Hepatic stellate cell (primary cell): ENCODE measurements at regions not wholly inside any gene's neighbourhood (a gene's known extent, or its start where the extent isn't known, plus 50 kb on each side); places are given as distances from the start of the nearest gene placed in this dataset.
"Not testable (repeated sequence)": the region's sequence is repeated elsewhere in the genome, so short reads cannot be mapped to it uniquely, and the experiment has no call there.

Source experiments
- DNase-seq: peaks from one replicate; pipeline ENCODE4 v3.0.0; 2011; ENCODE audit warnings: low spot score

GRCh38 chr7:104264285-104264684 lies 56.5 kb upstream of the ORC5 start:
- no peak for DNase-seq

GRCh38 chr7:104267701-104268368 lies 60.0 kb upstream of the ORC5 start:
- DNase-seq = peak; percentile 17

DNA sequence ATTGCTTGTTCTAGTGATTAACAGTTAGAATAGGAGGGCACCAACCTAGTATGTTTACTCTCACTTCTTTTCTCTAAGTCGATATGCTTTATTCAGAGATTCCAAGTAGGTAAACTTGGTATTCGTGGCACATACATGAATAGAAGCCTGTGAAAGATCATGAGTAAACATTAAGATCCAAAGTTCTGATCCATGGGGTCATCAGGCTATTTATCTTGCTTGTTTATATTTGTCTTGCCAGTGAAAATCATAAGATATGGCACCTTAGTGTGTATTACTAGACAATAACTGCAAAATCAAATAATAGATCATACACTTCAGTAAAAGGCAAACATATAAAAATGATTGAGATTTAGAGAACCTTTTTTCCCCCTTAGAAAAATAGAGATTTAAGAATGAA lies 56.5 kb upstream of the LHFPL3 start:
- no peak for DNase-seq

- DNase-seq = peak; percentile 12
These were observed 55.5 kb upstream of the LHFPL3 start for GRCh38 chr7:104272767-104273384.

DNA sequence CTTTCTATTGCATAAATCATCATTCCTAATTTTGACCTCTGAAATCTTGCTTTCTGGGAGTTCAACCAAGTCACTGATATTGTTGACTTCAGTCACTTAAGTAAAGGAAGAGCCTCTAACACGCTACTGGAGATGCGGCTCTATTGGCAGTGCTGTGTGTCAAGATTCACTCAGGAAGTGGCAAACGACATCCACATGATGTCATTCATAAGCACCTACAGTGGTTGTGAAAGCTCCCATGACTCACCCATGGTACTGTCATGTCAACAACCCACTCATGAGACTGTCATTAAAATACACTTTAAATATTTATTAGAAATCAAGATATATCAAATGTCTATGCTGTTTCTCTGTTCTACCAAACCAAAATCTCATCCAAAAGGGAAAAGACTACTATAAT lies 52.5 kb upstream of the LHFPL3 start:
- DNase-seq = no peak

DNA sequence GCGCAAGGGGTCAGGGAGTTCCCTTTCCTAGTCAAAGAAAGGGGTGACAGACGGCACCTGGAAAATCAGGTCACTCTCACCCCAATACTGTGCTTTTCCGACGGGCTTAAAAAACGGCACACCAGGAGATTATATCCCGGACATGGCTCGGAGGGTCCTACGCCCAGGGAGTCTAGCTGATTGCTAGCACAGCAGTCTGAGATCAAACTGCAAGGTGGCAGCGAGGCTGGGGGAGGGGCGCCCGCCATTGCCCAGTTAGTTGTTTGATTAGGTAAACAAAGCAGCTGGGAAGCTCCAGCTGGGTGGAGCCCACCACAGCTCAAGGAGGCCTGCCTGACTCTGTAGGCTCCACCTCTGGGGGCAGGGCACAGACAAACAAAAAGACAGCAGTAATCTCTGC lies 51.7 kb upstream of the LHFPL3 start:
- not testable (repeated sequence) for DNase-seq
